PFSK-1 (cell line): ENCODE measurements at regions not wholly inside any gene's neighbourhood (a gene's known extent, or its start where the extent isn't known, plus 50 kb on each side); places are given as distances from the start of the nearest gene placed in this dataset.

Experiments
- POLR2AphosphoS5 ChIP-seq: IDR thresholded peaks from 2 replicates; pipeline ENCODE4 v1.6.1; 2012; ENCODE audit warnings: low read depth, mild to moderate bottlenecking, control low read depth, low read length, moderate library complexity
- SIN3A ChIP-seq: IDR thresholded peaks from 2 replicates; pipeline ENCODE4 v1.6.1; 2012; ENCODE audit warnings: mild to moderate bottlenecking, low read length, moderate library complexity, borderline replicate concordance; ENCODE audit not compliant: insufficient read depth
- TAF1 ChIP-seq: IDR thresholded peaks from 2 replicates; pipeline ENCODE4 v1.6.1; 2012; ENCODE audit warnings: low read length, control low read depth, borderline replicate concordance; ENCODE audit not compliant: insufficient read depth
- TF ChIP-seq, protein P1 (sequence below), 2 experiments: IDR thresholded peaks; 2 replicates each; pipeline versions ENCODE4 v1.6.1 to v1.8.0; 2011 to 2012; ENCODE audit warnings: low read depth in 2 of 2, low read length in 2 of 2, control low read depth in 1 of 2, inconsistent platforms in 1 of 2, mild to moderate bottlenecking in 1 of 2, moderate library complexity in 1 of 2; ENCODE audit not compliant: insufficient read depth in 1 of 2

DNA sequence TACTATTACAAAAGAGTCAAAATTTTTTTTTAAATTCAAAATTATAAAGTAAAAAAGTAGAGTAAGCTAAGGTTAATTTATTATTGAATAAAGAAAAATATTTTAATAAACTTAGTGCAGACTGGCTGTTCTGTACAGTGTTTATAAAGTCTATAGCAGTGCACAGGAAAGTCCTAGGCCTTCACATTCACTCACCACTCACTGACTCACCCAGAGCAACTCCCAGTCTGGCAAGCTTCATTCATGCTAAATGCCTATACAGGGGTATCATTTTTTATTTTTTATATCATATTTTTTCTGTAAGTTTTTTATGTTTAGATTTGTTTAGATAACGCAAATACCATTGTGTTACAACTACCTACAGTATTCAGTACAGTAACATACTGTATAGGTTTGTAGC, 700.7 kb upstream of the GRAMD2B start:
- TF ChIP-seq TAF1: no peak
- TF ChIP-seq, protein P1, sequence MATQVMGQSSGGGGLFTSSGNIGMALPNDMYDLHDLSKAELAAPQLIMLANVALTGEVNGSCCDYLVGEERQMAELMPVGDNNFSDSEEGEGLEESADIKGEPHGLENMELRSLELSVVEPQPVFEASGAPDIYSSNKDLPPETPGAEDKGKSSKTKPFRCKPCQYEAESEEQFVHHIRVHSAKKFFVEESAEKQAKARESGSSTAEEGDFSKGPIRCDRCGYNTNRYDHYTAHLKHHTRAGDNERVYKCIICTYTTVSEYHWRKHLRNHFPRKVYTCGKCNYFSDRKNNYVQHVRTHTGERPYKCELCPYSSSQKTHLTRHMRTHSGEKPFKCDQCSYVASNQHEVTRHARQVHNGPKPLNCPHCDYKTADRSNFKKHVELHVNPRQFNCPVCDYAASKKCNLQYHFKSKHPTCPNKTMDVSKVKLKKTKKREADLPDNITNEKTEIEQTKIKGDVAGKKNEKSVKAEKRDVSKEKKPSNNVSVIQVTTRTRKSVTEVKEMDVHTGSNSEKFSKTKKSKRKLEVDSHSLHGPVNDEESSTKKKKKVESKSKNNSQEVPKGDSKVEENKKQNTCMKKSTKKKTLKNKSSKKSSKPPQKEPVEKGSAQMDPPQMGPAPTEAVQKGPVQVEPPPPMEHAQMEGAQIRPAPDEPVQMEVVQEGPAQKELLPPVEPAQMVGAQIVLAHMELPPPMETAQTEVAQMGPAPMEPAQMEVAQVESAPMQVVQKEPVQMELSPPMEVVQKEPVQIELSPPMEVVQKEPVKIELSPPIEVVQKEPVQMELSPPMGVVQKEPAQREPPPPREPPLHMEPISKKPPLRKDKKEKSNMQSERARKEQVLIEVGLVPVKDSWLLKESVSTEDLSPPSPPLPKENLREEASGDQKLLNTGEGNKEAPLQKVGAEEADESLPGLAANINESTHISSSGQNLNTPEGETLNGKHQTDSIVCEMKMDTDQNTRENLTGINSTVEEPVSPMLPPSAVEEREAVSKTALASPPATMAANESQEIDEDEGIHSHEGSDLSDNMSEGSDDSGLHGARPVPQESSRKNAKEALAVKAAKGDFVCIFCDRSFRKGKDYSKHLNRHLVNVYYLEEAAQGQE (IDR thresholded peaks at IDR 0.05; ENCODE audit: insufficient read depth in 1 of 2, low read depth in 2 of 2, low read length in 2 of 2): no peak
- TF ChIP-seq POLR2AphosphoS5: no peak
- no peak for TF ChIP-seq SIN3A
